ENCODE measurements at regions not wholly inside any gene's neighbourhood (a gene's known extent, or its start where the extent isn't known, plus 50 kb on each side); places are given as distances from the start of the nearest gene placed in this dataset.
"Not testable (repeated sequence)": the region's sequence is repeated elsewhere in the genome, so short reads cannot be mapped to it uniquely, and the experiment has no call there.

GRCh38 chr11:54927704-54928103 lies 221.1 kb downstream of the OR4A5 start:
- 54 to 62% (median 62%) methylated on average over 2 of the region's 2 CpGs for WGBS, 5 donors
- Histone ChIP-seq H3K4me3 (no peak overlapping the region), H3K36me3 (no peaks in the 10 kb centered on the region), H3K9me3 (peaks cover 33 to 100% (median 100%) of the 10 kb centered on the region in 4 donors), H3K27me3 (no peaks in the 10 kb centered on the region), H3K27ac (no peak overlapping the region), H3K4me1 (no peaks in the 10 kb centered on the region)
- no peak for DNase-seq
- TF ChIP-seq, protein P1, sequence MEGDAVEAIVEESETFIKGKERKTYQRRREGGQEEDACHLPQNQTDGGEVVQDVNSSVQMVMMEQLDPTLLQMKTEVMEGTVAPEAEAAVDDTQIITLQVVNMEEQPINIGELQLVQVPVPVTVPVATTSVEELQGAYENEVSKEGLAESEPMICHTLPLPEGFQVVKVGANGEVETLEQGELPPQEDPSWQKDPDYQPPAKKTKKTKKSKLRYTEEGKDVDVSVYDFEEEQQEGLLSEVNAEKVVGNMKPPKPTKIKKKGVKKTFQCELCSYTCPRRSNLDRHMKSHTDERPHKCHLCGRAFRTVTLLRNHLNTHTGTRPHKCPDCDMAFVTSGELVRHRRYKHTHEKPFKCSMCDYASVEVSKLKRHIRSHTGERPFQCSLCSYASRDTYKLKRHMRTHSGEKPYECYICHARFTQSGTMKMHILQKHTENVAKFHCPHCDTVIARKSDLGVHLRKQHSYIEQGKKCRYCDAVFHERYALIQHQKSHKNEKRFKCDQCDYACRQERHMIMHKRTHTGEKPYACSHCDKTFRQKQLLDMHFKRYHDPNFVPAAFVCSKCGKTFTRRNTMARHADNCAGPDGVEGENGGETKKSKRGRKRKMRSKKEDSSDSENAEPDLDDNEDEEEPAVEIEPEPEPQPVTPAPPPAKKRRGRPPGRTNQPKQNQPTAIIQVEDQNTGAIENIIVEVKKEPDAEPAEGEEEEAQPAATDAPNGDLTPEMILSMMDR (IDR thresholded peaks at IDR 0.05), result no peak
- no peak for TF ChIP-seq POLR2AphosphoS5 (IDR thresholded peaks at IDR 0.05)
- no peak for TF ChIP-seq EP300 (IDR thresholded peaks at IDR 0.05)
- no peak for TF ChIP-seq POLR2A (IDR thresholded peaks at IDR 0.05)
- intact Hi-C loops (cut with DNase I; ENCODE audit: low total_unique reads), result no loop called here

GRCh38 chr11:54930930-54931329 lies 224.3 kb downstream of the OR4A5 start:
- intact Hi-C loops (cut with DNase I; ENCODE audit: low total_unique reads), result no loop called here
- TF ChIP-seq POLR2A (IDR thresholded peaks at IDR 0.05) (no peak), POLR2AphosphoS5 (IDR thresholded peaks at IDR 0.05) (no peak), EP300 (IDR thresholded peaks at IDR 0.05) (no peak)
- TF ChIP-seq, protein P1 (IDR thresholded peaks at IDR 0.05), result no peak
- Histone ChIP-seq H3K4me1 (no peaks in the 10 kb centered on the region), H3K9me3 (peaks cover 31 to 100% (median 98%) of the 10 kb centered on the region in 4 donors), H3K4me3 (no peak overlapping the region), H3K27ac (no peak overlapping the region), H3K36me3 (no peaks in the 10 kb centered on the region), H3K27me3 (peaks cover 0 to 8% (median 0%) of the 10 kb centered on the region in 3 donors)
- no peak for DNase-seq
- 23 to 48% (median 26%) methylated on average over 2 of the region's 2 CpGs for WGBS, 5 donors

GRCh38 chr11:54944211-54944610 lies 237.6 kb downstream of the OR4A5 start:
- H3K27me3 ChIP-seq, result no peaks in the 10 kb centered on the region
- H3K9me3 ChIP-seq, result peaks cover 6 to 80% (median 77%) of the 10 kb centered on the region in 4 donors
- H3K36me3 ChIP-seq, result no peaks in the 10 kb centered on the region
- no peak overlapping the region for H3K27ac ChIP-seq
- no peak for TF ChIP-seq POLR2A (IDR thresholded peaks at IDR 0.05)
- TF ChIP-seq, protein P1 (IDR thresholded peaks at IDR 0.05), result no peak
- no peak for TF ChIP-seq POLR2AphosphoS5 (IDR thresholded peaks at IDR 0.05)
- no peak for TF ChIP-seq EP300 (IDR thresholded peaks at IDR 0.05)
- H3K4me3 ChIP-seq, result no peak overlapping the region
- no peaks in the 10 kb centered on the region for H3K4me1 ChIP-seq
- intact Hi-C loops (cut with DNase I; ENCODE audit: low total_unique reads), result no loop called here
- no peak for DNase-seq

DNA sequence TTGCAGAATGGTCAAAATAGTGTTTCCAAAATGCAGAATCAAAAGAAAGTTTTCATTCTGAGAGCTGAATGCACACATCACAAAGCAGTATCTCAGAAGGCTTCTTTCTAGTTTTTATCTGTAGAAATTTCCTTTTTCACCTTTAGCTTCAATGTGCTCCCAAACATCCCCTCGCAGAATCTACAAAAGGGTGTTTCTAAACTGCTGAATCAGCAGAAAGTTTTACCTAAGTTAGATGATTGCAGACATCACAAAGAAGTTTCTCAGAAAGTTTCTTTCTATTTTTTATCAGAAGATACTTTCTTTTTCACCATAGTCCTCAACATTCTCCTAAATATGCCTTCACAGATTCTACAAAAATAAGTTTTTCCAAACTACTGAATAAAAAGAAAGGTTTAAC lies 239.8 kb downstream of the OR4A5 start:
- no peak overlapping the region for H3K27ac ChIP-seq
- TF ChIP-seq, protein P1 (IDR thresholded peaks at IDR 0.05), result no peak
- TF ChIP-seq POLR2AphosphoS5 (IDR thresholded peaks at IDR 0.05) (no peak), POLR2A (IDR thresholded peaks at IDR 0.05) (no peak), EP300 (IDR thresholded peaks at IDR 0.05) (no peak)
- no peak overlapping the region for H3K4me3 ChIP-seq
- H3K4me1 ChIP-seq, result no peaks in the 10 kb centered on the region
- intact Hi-C loops (cut with DNase I; ENCODE audit: low total_unique reads), result no loop called here
- no peak for DNase-seq
- H3K36me3 ChIP-seq, result no peaks in the 10 kb centered on the region
- H3K9me3 ChIP-seq, result peaks cover 6 to 58% (median 56%) of the 10 kb centered on the region in 4 donors
- WGBS, 5 donors, result 73 to 89% (median 80%) methylated on average over 1 of the region's 1 CpG
- no peaks in the 10 kb centered on the region for H3K27me3 ChIP-seq

- H3K27ac ChIP-seq; H3K4me3 ChIP-seq; H3K27me3 ChIP-seq; DNase-seq; H3K36me3 ChIP-seq; intact Hi-C loops (cut with DNase I; ENCODE audit: low total_unique reads); H3K4me1 ChIP-seq: not testable (repeated sequence)
- peaks cover 6 to 51% (median 48%) of the 10 kb centered on the region in 4 donors for H3K9me3 ChIP-seq
- WGBS, 5 donors, result 64 to 90% (median 76%) methylated on average over 4 to 13 of the region's 13 CpGs
Observed at GRCh38 chr11:54947175-54947574, 240.5 kb downstream of the OR4A5 start.
